GM12891 (cell line): ENCODE measurements at regions not wholly inside any gene's neighbourhood (a gene's known extent, or its start where the extent isn't known, plus 50 kb on each side); places are given as distances from the start of the nearest gene placed in this dataset.
A peak's percentile ranks its signal among the peaks of the same experiment; 100 is the strongest.

Source experiments
- DNase-seq: peaks from one replicate; pipeline ENCODE4 v3.0.0; 2011; ENCODE audit warnings: low spot score; ENCODE audit not compliant: insufficient read length
- FAIRE-seq: peaks from 2 replicates; lab custom pipeline; 2011; peaks lifted over from hg19 to GRCh38; lab: Jason Lieb, UNC
- PAX5 ChIP-seq: IDR thresholded peaks from 2 replicates; pipeline ENCODE4 v1.6.1; 2011; ENCODE audit warnings: low read length, moderate library complexity, mild to moderate bottlenecking; ENCODE audit not compliant: insufficient read depth, severe bottlenecking
- POLR2A ChIP-seq: IDR thresholded peaks from 2 replicates; pipeline ENCODE4 v1.6.1; 2011; ENCODE audit warnings: low read depth, low read length, control low read depth
- POLR2AphosphoS5 ChIP-seq: IDR thresholded peaks from 2 replicates; pipeline ENCODE4 v1.6.1; 2011; ENCODE audit warnings: low read depth, low read length, control low read depth
- POU2F2 ChIP-seq: IDR thresholded peaks from 2 replicates; pipeline ENCODE4 v1.6.1; 2011; ENCODE audit warnings: low read depth, mild to moderate bottlenecking, control low read depth, low read length, moderate library complexity
- SPI1 ChIP-seq: IDR thresholded peaks from 2 replicates; pipeline ENCODE4 v1.6.1; 2011; ENCODE audit warnings: low read depth, low read length, control low read depth
- TAF1 ChIP-seq: IDR thresholded peaks from 2 replicates; pipeline ENCODE4 v1.6.1; 2011; ENCODE audit warnings: low read depth, low read length, control low read depth

DNA sequence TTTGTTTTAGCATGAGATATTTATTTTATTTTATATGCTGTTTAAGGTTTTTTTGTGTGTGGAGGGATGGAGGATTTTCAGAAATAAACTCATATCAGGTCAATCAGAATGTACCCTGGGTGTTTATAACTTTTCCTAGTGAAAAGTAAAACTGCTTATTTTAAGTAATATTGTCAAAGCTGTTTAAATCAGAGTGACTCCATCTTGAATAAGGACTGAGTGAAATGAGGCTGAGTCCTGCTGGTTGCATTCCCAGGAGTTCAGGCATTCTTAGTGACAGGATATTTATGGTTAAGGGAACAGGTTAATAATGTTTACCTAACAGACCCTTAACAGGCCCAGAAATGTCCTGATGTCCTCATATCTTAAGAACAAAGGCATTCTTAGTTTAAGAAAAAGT is 1160.9 kb upstream of the PCDH7 start:
- no peak for DNase-seq
- no peak for TF ChIP-seq POLR2AphosphoS5
- no peak for TF ChIP-seq SPI1
- TF ChIP-seq TAF1: no peak
- TF ChIP-seq PAX5: no peak
- no peak for TF ChIP-seq POLR2A
- no peak for TF ChIP-seq POU2F2
- no peak for FAIRE-seq

DNA sequence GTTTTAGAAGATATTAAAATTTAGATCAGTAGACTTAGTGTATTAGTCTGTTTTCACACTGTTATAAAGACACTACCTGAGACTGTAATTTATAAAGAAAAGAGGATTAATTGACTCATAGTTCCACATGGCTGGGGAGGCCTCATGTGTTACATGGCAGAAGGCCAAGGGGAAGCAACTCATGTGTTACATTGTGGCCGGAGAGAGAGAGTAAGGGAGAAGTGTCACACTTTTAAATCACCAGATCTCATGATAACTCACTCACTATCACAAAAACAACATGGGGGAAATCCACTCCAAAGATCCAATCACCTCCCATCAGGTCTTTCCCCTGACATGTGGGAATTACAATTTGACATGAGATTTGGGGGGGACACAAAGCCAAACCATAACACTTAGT is 1159.7 kb upstream of the PCDH7 start:
- DNase-seq (no peak), FAIRE-seq (no peak)
- TF ChIP-seq POLR2AphosphoS5 (no peak), SPI1 (no peak), POU2F2 (no peak), PAX5 (no peak), TAF1 (no peak), POLR2A (no peak)

DNA sequence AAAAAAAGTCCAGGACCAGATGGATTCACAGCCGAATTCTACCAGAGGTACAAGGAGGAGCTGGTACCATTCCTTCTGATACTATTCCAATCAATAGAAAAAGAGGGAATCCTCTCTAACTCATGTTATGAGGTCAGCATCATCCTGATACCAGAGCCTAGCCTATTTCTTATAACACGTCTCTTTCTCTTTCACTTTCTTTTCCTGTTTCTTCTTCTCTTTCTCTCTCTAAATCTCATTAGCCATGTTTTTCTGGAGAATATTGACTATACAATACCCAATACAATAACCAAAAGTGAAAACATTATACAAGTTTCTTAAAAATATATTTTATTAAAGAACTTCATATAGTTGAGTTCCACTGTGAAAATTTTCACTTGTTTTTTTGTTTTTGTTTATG is 1154.9 kb upstream of the PCDH7 start:
- TF ChIP-seq POLR2A (no peak), SPI1 (no peak), TAF1 (no peak), PAX5 (no peak), POU2F2 (no peak), POLR2AphosphoS5 (no peak)
- FAIRE-seq (no peak), DNase-seq (no peak)

DNA sequence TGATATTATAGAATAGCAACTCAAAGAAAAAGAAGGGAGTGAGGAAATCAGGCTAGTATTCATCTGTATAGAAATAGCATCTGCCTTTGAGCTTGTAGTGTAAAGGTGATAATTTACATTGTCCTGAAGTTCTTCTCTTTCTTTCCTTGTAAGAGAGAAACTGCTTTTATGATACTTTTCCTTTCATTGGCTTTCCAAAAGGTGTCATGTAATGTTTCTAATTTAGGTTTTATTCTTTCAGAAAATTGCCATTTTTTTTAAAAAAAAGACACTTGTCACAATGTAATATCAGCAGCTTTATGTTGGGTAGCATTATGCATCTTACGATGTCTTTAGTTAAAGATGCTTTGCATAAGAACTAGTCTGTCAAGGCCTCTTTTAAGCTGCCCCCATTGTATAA is 1153.8 kb upstream of the PCDH7 start:
- TF ChIP-seq POLR2A: no peak
- no peak for TF ChIP-seq TAF1
- no peak for TF ChIP-seq POU2F2
- no peak for TF ChIP-seq PAX5
- no peak for TF ChIP-seq SPI1
- TF ChIP-seq POLR2AphosphoS5: no peak
- no peak for DNase-seq
- FAIRE-seq: no peak

DNA sequence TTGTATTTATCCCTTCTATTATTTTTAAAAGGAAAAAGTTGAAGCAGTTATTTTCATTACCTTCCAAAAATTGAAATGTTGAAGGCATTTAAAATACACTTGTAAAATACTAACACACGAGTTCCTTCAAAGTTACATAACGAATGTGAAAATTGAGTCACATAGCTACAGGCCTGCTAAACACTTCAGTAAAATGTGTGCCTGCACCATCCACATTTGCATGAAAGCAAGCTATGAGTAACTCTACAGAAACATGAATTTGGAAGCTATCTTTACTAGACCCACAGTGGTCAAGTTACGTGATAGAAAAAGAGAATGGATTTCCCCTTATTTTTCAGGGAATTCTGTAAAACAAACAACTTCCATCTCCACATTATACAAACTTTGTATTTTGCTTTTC is 1148.8 kb upstream of the PCDH7 start:
- TF ChIP-seq POU2F2: peak; percentile 59; the same call in 1 of the 2 replicates
- no peak for TF ChIP-seq POLR2A
- DNase-seq (no peak), FAIRE-seq (no peak)

DNA sequence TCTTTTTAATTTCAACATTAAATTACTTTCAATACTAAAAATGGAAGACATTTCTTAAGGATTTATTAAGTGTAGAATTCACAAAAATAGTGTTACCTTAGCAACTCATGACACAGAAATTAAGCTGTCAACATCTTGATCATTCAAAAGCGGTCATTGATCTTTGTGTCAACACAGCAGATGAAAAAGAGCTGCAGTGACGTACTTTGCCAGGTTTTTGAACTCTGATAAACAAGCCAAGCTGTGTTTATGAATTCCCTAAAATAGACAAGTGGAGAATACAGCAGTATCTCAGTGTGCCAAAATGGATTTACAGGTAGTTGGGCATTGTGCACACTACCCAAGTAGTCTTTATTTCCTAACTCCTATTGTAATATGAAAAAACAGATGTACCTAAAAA is 1141.8 kb upstream of the PCDH7 start:
- DNase-seq: no peak
- FAIRE-seq: no peak
- no peak for TF ChIP-seq TAF1
- no peak for TF ChIP-seq SPI1
- TF ChIP-seq POLR2A: no peak
- no peak for TF ChIP-seq POLR2AphosphoS5
- TF ChIP-seq PAX5: no peak
- TF ChIP-seq POU2F2: no peak

DNA sequence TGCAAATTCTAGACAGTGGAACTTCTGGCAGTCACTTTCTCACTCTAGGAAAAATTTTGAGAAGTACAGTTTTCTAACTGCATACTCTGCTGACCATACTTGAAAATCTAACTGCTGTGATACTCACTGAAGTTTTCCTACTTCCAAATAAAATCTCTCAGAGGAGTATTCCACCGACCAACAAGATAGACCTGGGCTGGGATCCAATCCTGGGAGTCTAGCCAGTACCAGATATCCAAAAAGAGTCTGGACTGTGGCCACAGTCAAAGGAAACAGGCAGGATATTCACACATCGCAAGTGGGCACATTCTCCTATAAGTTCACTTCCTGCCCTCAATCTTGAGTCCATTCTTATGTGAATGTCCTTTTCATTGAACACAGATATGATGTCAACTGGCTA is 1138.7 kb upstream of the PCDH7 start:
- no peak for TF ChIP-seq POLR2A
- no peak for TF ChIP-seq POU2F2
- no peak for TF ChIP-seq SPI1
- TF ChIP-seq PAX5: no peak
- no peak for TF ChIP-seq TAF1
- no peak for TF ChIP-seq POLR2AphosphoS5
- DNase-seq: no peak
- no peak for FAIRE-seq

DNA sequence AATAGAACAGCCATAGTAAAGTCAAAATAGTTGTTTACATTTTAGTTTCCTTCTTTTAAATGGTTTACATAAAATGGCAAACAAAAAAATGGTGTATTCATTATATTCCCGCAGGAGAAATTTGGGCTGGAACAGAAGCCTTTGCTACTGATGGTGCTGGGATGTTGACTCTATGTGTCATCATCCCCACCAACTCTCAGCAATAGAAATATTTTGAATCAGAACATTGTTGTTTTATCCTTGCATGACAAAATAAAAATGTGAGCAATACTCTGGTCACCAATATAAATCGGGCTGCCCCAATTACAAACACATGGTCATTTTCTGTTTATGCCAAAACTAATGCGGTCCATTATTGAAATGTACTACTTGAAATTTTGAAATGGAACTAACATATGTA is 1131.6 kb upstream of the PCDH7 start:
- no peak for FAIRE-seq
- no peak for TF ChIP-seq PAX5
- TF ChIP-seq POLR2A: no peak
- no peak for TF ChIP-seq TAF1
- no peak for TF ChIP-seq POU2F2
- TF ChIP-seq SPI1: no peak
- TF ChIP-seq POLR2AphosphoS5: no peak

DNA sequence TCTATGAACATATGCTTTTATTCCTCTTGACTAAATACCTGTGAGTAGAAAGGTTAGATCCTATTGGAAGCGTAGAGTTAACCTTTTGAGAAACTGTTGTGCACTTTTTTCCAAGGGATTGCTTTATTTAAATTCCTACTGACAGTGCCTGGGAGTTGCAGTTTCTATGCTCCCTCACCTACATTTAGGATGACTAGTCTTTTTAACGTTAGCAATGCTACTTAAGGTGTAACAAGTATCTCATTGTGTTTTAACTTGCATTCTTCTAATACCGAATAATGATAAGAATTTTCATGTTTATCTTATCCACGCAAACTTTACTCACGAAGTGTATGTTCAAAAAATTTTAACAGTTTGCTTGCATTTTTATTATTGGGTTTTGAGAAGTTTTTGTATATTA is 1123.9 kb upstream of the PCDH7 start:
- no peak for DNase-seq
- no peak for FAIRE-seq
- TF ChIP-seq POU2F2: no peak

More for the DNA sequence above, 1131.6 kb upstream of the PCDH7 start:
- no peak for DNase-seq

DNA sequence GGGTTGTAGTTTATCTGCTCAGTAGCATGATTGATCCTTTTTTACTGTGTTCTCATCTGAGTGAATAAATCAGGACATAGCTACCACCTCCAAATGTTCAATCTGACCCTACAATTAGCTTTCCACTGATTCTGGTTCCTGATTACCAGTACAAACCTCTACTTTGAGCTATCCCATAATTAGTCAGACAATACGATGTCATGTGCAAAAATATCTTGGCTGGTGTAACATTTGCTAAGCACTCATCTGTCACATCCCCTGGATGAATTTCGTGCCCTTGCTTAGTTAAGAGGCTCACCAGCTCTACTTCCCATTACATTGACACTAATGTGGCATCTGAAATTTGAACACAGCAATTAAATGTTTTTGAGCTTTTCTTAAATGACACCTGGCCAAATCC is 1101.0 kb upstream of the PCDH7 start:
- FAIRE-seq: no peak
- no peak for DNase-seq
- TF ChIP-seq SPI1: no peak
- TF ChIP-seq POU2F2: no peak
- no peak for TF ChIP-seq PAX5
- no peak for TF ChIP-seq POLR2A
- no peak for TF ChIP-seq TAF1
- TF ChIP-seq POLR2AphosphoS5: no peak

DNA sequence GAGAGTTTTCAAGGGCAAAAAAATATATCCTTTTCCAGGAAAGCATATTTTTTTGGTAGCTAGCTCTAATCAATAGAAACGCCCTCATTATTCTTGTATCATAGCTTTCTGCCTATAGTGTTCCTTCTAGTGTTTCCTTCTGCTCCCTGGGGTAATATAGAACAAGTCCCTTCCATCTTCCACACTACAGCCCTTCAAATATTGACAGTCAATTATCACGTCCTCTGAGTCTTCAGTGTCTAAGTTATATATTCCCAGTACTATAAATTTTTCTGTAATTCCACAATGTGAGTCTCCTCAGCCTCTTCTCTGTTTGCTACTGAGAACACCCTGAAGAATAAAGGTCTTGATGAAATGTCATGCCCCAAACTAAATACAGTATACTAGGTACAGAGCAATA is 1088.0 kb upstream of the PCDH7 start:
- no peak for TF ChIP-seq PAX5
- no peak for TF ChIP-seq SPI1
- no peak for TF ChIP-seq POLR2A
- TF ChIP-seq TAF1: no peak
- no peak for DNase-seq
- FAIRE-seq: no peak
